ELF-1 (cell line): ENCODE measurements at regions not wholly inside any gene's neighbourhood (a gene's known extent, or its start where the extent isn't known, plus 50 kb on each side); places are given as distances from the start of the nearest gene placed in this dataset.
"Not testable (repeated sequence)": the region's sequence is repeated elsewhere in the genome, so short reads cannot be mapped to it uniquely, and the experiment has no call there.

Experiments
- DNase-seq: peaks from one replicate; pipeline ENCODE4 v3.0.0-alpha.2; 2016; ENCODE audit warnings: low read depth, low spot score

DNA sequence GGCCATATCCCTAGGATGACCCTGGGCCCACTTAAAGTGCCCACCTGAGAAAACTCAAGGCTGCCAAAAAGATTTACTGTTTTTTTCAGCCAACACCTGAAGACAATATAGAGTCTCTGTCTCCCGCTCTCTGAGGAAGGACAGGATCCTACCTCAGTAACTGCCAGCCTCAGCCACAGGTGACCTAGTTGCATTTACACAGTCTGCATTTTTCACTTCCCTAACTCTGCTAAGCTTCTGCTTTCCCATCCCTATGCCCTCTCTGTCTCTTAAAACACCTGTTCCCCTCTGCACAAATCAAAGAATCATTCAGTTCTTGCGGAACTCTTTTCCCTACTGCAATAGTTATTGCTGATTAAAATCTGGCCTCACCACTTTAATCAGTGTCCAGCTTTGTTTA, 609.5 kb downstream of the UQCRFS1 start:
- no peak for DNase-seq

DNA sequence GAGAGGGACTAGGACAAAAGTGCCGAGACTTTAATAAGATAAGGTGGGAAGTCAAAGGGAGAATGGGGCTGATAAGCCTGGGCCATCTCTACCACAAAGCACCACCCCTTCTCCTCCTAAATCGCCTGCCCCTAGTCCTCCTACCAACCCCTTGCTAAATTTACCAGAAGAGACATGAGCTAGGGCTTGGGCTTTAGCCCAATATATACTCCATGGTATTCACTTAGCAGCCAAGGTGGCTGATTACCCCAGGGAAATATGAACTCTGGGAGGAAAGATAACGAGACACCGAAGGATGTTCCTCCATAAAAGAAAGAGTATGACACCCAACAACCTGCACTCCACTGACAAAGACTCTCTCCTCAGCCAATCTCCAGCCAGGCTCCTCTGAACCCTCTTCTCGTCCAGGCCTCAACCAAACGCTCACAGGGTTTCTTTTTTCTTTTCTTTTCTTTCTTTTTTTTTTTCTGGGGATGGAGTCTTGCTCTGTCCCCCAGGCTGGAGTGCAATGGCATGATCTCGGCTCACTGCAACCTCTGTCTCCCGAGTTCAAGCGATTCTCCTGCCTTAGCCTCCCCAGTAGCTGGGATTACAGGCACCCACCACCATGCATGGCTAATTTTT, 610.2 kb downstream of the UQCRFS1 start:
- DNase-seq = no peak

DNA sequence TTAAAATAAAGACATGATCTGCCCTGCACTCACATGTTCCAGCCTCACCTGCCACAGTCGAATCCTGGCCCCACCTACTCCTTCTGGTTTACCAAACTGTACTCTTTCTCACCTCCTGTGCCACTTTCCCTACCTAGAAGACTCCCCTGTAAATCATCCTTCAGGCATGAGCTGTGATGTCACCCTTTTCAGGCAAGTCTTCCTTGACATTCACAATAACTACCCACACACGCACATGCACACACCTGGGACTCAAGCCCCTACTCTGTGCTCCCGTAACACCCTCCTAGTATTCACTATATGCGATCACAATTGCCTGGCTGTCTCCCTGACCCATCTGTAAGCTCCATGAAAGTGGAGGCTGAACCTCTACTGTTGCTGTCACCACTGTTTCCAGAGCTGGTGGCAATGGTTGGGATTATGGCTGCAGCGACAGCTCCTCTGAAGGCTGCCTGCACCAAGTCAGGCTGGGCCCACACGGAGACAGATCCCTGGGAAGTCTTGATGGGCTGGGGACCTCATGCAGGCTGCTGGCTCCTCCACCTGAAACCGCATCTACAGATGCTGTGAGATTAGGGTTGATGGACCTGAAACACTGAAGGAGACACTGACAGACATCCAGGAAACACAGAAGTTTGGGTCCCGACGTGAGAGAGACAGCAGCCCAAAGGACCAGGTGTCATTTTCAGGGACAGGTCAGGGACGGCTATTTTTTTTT, 611.1 kb downstream of the UQCRFS1 start:
- DNase-seq = no peak

DNA sequence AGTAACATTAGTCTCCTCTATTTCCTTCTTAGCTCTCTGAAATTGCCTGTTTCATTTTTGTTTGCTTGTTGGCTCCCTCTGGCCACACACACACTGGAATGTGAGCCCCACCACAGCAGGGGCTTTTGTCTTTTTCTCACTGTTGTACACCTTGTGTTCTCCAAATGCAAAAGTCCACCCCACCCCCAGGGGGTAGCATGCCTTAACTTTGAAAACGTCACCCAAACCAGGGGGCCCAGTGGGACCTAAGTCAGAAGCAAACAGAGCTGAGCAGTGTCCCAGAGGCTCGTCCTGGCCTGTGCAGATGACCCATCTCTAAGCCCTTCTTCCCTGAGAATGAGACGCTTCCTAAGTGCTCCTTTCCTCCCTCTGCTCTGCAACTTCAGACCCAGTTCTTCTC, 614.1 kb downstream of the UQCRFS1 start:
- peak; percentile 4 for DNase-seq

DNA sequence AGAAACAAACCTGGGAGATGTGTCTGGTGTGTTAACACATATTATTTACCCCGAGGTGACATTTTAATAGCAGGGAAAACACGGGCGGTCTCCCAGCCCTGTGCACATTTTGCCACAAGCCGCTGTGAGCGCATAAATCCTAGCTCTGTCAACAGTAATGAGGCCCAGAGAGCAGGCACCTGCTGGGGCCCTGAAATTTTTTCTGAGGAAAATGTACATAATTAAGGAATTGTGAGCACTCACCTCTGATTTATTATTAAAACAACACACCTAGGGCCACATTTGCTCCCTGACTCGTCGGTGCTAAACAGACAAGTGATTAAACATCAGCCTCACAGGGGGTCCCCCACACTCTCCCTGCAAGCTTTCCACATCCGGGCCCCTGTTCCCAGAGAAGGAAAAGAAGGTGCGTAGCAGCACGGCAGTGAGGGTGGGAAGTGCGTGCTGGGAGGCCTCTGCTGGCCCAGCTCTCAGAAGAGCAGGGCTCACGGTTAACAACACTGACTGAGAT, 616.3 kb downstream of the UQCRFS1 start:
- no peak for DNase-seq

DNA sequence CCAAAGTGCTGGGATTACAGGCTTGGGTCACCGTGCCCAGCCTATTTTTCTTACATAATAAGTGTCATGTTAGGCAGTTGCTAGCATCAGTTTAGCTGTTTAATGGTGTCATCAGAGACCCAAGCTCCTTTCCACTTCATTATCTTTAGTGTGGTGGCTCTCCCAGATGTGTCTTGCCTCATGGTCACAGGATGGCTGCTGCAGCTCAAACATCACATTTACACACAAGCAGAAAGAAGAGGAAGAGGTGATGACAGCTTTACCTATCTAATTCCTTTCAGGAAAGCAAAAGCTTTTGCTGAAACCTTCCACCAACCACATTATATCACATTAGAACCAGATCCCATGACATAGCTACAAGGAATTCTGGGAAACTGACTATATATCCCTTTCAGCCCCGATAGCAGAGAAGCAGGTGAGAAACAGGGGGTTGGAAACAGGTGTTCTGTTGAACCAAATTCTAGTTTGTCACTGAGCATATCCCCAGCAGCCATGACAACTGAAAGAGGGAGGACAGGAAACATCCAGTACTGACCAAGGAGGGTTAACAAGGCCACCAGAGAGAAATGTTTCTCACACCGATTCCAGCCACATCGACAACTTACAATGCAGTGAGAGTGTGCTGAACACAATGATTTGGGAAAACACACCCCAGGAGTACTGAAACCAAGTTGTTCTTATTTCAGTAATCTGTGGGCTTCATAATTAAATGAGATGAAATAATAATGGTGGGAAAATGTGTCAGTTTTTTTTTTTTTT, 617.0 kb downstream of the UQCRFS1 start:
- DNase-seq = no peak

DNA sequence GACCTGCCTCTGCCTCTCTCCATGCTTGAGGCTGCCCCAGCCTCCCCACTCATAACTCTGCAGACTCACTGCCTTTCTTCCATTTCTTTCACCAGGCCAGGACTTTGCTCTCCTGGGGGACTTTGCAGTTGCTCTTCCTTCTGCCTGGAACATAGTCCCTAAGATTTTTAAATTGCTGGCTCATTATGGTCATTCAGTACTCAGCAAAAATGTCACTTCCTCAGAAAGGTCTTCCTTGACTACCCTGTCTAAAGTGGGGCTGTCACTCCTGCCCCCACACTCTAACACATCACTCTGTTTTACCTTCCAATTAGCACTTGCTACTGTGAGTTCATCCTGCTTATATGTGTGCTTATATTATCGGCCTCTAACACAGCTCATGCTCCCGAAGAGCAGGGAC, 618.2 kb downstream of the UQCRFS1 start:
- no peak for DNase-seq

DNA sequence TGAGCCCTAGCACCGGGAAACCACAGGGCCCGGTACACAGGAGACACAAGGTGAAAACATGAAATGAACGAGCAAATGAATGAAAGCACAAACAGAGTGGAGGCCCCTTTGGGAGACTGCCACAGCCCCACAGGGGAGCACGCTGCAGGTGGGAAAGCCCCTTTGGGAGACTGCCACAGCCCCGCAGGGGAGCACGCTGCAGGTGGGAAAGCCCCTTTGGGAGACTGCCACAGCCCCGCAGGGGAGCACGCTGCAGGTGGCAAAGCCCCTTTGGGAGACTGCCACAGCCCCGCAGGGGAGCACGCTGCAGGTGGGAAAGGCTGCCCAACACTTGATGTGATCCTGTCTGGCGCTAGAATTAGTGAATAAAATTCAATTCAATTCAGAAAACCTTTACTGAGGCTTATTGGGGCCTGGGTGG, 623.0 kb downstream of the UQCRFS1 start:
- DNase-seq = not testable (repeated sequence)

DNA sequence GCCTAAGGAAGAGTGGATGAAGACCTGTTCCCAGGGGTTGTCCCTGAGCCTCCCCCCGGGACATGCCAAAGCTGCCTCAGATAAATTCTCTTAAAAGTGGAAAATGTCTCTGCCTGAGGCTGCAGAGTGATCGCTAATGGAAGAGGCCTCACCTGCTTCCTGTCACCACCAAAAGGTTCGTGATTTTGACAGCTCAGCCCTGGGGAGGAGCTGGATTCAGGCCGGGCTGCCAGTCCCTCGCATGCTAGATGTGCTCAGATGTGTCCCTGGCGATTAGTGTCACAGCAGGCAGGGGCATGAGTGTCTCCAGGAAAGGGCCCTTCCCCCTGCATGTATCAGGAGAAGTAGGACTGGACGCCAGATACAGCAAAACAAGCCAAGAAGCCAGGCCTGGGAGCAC, 626.5 kb downstream of the UQCRFS1 start:
- DNase-seq = peak; percentile 78

DNA sequence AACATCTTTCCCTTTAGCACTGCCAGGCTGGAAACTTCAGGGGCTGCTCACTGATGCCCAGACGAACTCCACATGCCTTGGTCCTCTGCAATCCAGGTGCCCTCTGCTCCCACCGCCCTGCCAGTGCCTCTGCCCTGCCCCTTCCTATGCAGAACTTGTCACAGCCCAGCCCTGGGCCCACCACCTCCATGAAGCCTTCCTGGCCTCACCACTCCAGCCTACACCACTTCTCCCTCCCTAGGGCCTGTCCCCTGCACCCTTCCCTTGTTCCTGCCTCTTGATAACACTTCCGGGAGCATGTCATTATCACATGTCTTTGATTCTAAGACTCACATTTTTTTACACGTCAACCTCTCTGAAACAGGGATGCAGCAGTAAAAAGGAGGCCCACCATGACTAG, 627.2 kb downstream of the UQCRFS1 start:
- DNase-seq = no peak

DNA sequence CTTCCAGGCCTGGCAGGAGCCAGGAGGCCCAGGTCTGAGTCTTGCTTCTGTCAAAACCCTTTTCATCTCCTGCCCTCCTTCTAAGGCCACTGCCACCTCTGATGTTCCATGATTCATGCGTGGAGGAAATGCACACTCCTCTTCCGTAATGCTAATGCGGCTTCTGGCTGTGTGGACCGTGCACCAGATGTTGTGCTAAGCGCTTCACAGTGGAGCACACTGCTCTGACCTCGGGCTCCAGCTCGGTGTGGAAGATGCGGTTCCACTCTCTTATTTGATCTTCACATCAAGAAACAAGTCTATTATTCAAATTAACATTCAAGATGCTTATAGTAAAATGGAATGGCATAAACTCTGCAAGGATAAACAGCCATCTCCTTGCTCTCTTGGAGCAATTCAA, 629.2 kb downstream of the UQCRFS1 start:
- DNase-seq = no peak

DNA sequence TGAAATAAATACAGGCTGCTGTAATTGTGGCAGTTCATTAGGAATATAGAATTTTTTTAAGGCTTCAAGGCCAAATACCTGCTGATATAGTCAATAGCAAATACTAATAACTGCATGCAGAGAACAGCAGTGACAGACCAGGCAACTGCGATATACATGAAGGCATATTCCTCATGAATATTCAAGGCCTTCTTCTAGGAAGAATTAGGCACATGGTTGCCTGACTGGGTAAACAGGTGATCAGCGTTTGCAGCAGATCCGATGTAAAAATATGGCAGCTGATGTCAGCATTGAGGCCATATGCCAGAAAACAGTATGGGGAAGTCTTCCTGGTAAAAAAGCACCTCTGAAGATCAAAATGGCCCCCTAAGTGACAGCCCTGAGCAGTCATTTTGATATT, 629.7 kb downstream of the UQCRFS1 start:
- no peak for DNase-seq

DNA sequence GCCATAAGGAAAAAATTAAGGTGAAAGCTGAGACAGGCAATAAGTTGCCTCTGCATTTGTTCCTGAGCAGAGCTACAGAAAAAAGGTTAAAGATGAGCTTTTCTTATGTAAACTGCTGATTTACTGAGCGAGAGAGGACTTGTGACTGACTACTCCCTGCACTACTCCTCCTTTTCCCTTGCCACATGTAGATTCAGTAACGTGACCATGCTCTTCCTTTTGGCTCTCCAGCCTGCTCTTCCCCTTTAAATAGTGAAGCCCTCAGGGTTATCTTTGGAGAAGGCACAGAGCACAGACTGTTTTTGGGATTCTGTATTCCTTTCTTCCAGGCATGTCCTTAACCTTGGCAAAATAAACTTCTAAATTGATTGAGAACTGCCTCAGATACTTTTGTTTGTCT, 630.2 kb downstream of the UQCRFS1 start:
- peak; percentile 50 for DNase-seq

DNA sequence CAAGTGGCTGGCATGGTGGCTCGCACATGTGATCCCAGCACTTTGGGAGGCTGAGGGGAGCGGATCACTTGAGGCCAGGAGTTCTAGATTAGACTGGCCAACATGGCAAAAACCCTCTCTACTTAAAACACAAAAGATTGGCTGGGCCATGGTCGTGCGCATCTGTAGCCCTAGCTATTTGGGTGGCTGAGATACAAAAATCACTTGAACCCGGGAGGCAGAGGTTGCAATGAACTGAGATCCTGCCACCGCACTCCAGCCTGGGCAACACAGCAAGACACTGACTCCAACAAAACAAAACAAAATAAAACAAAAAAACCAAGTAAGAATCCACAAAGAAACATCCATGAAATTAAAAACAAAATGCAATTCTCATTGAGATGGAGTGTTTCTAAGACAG, 630.6 kb downstream of the UQCRFS1 start:
- DNase-seq = no peak

DNA sequence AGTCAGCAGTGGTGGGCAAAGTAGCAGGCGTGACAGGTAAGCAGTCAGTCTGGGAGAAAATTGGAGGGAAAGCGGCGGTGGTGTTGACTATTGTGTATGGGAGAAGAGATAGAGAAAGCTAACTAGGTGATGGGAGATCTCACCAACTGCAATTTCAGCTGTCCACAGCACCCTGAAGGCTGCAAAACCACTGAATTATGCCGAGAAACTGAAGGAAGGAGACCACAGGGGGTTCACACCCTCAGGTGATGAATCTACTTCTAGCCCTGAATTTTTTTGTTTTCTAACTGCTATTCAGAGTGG, 631.5 kb downstream of the UQCRFS1 start:
- DNase-seq = no peak

DNA sequence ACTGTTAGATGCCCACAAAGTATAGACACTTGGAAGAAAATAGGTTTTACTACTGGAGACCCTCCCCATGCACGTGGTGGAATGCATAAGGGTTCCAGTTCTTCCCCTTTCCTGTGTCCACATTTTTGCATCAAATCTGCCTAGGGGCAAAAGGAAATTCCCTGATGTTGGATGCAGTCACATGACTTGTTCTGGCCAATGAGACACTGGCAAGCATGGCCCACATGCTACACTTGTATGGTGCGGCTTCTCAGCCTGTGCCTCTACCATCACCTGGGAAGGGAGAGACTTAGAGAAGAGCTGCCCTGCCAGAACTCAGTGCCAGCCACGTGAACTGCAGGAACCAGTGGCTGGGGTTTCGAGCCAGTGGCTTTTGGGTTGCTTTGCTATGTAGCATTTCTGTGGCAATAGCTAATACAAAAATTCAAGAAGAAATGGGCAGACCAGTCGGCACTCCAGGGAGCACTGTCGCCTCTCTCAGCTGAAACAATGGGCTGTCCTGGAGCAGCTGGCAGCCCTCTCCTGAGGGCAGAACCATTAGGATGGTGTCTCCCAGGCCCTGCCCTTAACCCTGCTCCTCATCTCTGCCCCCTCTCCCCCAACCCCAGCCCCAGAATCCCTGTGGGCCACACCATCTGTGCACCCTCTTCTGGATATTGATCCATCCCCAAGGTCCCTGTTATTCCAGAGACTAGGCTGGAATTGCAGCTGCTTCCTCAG, 634.0 kb downstream of the UQCRFS1 start:
- peak; percentile 44 for DNase-seq

DNA sequence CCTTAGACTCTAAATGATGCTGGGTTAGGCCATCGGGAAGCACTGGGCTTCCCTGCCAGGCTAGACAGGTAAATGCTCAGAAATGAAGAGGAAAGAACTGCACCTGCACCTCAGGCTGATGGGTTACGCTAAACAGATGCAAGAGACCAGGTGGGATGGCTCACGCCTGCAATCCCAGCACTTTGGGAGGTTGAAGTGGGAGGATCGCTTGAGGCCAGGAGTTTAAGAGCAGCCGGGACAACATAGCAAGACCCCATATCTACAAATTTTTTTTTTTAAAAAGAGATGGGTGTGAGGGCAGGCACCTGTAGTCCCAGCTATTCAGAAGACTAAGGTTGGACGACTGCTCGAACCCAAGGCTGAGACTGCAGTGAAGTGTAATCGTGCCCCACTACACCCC, 634.7 kb downstream of the UQCRFS1 start:
- DNase-seq = no peak

DNA sequence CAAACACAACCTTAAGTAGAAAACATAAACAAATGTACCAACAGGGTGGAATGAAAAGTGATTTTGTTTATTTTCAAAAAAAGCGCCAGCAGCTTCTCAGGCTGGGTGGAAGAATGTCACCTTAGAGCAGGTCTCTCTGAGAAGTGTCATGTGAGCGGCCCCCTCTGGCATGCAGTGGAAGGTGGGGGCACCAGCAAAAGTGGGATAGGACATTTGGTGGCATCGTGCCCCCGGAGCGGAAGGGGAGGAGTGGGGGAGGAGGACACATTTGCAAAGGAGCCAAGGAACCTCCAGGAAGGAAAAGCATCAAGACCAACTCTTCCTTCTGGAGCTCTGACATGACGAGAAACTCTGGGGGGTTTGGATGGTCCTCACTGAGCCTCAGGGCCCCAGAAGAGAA, 635.3 kb downstream of the UQCRFS1 start:
- DNase-seq = no peak

DNA sequence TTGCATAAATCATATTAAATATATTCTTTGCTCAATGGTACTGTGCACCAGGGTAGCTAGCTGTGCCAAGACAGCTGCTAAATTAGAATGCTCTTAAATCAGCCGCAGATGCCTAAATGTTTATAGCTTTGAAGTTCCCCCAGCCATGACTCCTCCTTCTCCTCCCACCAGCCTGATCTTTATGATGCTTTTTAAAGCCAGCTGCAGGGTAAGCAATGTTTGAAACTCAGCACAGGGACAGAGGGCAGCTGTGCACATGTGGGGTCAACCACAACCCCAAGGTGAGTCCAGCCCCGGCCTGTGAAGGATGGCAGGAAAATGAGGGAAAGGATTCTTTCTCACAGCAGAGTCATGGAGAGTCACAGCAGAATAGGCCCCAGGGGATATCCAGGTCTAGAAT, 635.7 kb downstream of the UQCRFS1 start:
- DNase-seq = peak; percentile 38

DNA sequence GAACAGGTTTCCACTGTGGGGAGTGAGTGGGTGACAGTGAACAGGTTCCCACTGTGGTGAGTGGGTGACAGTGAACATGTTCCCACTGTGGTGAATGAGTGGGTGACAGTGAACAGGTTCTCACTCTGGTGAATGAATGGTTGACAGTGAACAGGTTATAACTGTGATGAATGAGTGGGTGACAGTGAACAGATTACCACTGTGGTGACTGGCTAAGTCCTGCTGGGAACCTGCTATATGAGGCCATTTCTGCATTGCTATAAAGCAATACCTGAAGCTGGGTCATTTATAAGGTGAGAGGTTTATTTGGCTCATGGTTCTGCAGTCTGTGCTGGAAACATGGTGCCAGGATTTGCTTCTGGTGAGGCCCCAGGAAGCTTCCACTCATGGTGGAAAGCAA, 637.1 kb downstream of the UQCRFS1 start:
- no peak for DNase-seq

DNA sequence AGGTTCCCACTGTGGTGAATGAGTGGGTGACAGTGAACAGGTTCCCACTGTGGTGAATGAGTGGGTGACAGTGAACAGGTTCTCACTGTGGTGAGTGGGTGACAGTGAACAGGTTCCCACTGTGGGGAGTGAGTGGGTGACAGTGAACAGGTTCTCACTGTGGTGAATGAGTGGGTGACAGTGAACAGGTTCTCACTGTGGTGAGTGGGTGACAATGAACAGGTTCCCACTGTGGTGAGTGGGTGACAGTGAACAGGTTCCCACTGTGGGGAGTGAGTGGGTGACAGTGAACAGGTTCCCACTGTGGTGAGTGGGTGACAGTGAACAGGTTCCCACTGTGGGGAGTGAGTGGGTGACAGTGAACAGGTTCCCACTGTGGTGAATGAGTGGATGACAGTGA, 637.6 kb downstream of the UQCRFS1 start:
- not testable (repeated sequence) for DNase-seq

DNA sequence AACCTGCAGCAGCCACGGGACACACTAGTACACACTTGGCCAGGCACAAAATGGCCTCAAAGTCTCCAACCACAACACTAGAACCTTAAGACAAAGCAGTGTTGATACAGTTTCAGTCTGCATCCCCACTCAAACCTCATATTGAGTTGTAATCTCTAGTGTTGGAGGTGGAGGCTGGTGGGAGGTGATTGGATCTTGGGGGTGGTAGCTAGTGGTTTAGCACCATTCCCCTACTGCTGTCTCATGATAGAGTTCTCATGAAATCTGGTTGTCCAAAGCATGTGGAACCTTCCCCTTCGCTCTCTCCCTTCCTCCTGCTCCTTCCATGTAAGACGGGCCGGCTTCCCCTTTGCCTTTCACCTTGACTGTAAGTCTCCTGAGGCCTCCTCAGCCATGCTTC, 638.7 kb downstream of the UQCRFS1 start:
- no peak for DNase-seq
